ENCODE measurements at regions not wholly inside any gene's neighbourhood (a gene's known extent, or its start where the extent isn't known, plus 50 kb on each side); places are given as distances from the start of the nearest gene placed in this dataset.

GRCh38 chr2:122977580-122977979 is 1047.5 kb upstream of the CNTNAP5 start:
- TF ChIP-seq, protein P1, sequence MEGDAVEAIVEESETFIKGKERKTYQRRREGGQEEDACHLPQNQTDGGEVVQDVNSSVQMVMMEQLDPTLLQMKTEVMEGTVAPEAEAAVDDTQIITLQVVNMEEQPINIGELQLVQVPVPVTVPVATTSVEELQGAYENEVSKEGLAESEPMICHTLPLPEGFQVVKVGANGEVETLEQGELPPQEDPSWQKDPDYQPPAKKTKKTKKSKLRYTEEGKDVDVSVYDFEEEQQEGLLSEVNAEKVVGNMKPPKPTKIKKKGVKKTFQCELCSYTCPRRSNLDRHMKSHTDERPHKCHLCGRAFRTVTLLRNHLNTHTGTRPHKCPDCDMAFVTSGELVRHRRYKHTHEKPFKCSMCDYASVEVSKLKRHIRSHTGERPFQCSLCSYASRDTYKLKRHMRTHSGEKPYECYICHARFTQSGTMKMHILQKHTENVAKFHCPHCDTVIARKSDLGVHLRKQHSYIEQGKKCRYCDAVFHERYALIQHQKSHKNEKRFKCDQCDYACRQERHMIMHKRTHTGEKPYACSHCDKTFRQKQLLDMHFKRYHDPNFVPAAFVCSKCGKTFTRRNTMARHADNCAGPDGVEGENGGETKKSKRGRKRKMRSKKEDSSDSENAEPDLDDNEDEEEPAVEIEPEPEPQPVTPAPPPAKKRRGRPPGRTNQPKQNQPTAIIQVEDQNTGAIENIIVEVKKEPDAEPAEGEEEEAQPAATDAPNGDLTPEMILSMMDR (IDR thresholded peaks at IDR 0.05; ENCODE audit: insufficient read depth, low read length, poor library complexity, severe bottlenecking) = no peak
- no peak overlapping the region for H3K4me3 ChIP-seq (ENCODE audit: low read depth, low read length)
- no peak for DNase-seq (ENCODE audit: low read depth)
- no peaks in the 10 kb centered on the region for H3K36me3 ChIP-seq (ENCODE audit: control insufficient read depth, insufficient read depth, low read length)
- no peaks in the 10 kb centered on the region for H3K27me3 ChIP-seq (ENCODE audit: control insufficient read depth, insufficient read depth, low read length)

GRCh38 chr2:122980671-122981070 is 1044.4 kb upstream of the CNTNAP5 start:
- no peak for DNase-seq (ENCODE audit: low read depth)
- no peaks in the 10 kb centered on the region for H3K36me3 ChIP-seq (ENCODE audit: control insufficient read depth, insufficient read depth, low read length)
- TF ChIP-seq, protein P1 (IDR thresholded peaks at IDR 0.05; ENCODE audit: insufficient read depth, low read length, poor library complexity, severe bottlenecking) = no peak
- H3K27me3 ChIP-seq (ENCODE audit: control insufficient read depth, insufficient read depth, low read length) = no peaks in the 10 kb centered on the region
- no peak overlapping the region for H3K4me3 ChIP-seq (ENCODE audit: low read depth, low read length)

GRCh38 chr2:122982936-122983335 is 1042.2 kb upstream of the CNTNAP5 start:
- Histone ChIP-seq H3K36me3 (ENCODE audit: control insufficient read depth, insufficient read depth, low read length) (no peaks in the 10 kb centered on the region), H3K4me3 (ENCODE audit: low read depth, low read length) (no peak overlapping the region), H3K27me3 (ENCODE audit: control insufficient read depth, insufficient read depth, low read length) (no peaks in the 10 kb centered on the region)
- TF ChIP-seq, protein P1 (IDR thresholded peaks at IDR 0.05; ENCODE audit: insufficient read depth, low read length, poor library complexity, severe bottlenecking) = no peak
- no peak for DNase-seq (ENCODE audit: low read depth)

GRCh38 chr2:122988395-122989221 is 1036.5 kb upstream of the CNTNAP5 start:
- Histone ChIP-seq H3K4me3 (ENCODE audit: low read depth, low read length) (no peak overlapping the region), H3K27me3 (ENCODE audit: control insufficient read depth, insufficient read depth, low read length) (no peaks in the 10 kb centered on the region), H3K36me3 (ENCODE audit: control insufficient read depth, insufficient read depth, low read length) (no peaks in the 10 kb centered on the region)
- TF ChIP-seq, protein P1 (IDR thresholded peaks at IDR 0.05; ENCODE audit: insufficient read depth, low read length, poor library complexity, severe bottlenecking) = no peak
- DNase-seq (ENCODE audit: low read depth) = no peak

DNA sequence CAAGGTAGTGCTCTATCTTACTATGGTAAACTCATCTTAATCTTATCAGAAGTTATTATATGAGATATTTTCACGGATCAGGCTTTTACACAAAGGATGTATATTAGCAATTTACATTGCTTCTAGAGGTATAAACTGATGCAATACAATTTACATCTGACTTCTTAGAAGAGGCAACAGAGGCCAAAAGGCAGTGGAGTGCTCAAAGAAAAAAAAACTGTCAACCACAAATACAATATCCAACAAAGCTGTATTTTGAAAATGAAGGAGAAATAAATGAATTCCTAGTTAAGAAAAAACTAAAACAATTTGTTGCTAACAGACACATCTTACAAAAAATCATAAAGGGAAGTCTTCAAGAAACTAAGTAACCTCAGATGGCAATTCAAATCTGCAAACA is 1031.5 kb upstream of the CNTNAP5 start:
- TF ChIP-seq, protein P1 (IDR thresholded peaks at IDR 0.05; ENCODE audit: insufficient read depth, low read length, poor library complexity, severe bottlenecking) = no peak
- no peaks in the 10 kb centered on the region for H3K36me3 ChIP-seq (ENCODE audit: control insufficient read depth, insufficient read depth, low read length)
- H3K4me3 ChIP-seq (ENCODE audit: low read depth, low read length) = no peak overlapping the region
- no peaks in the 10 kb centered on the region for H3K27me3 ChIP-seq (ENCODE audit: control insufficient read depth, insufficient read depth, low read length)
- DNase-seq (ENCODE audit: low read depth) = no peak

DNA sequence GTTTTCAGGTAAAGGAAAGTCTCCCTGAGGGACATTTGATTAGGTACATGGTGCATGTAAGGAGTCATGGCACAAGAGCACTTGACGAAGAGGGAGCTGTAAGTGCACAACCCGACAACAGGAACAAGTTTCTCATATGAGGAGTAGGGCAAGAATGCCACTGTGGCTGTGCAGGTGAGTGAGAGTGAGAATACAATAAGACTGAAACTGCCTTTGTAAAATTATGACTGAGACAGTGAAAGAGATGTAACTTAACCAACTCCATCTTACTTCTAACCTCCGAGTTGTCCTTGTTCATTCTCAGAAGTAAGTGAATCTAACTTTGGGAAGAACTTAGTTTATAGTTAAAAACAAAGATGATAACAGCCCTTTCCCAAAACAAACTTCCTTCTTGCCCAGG is 1025.8 kb upstream of the CNTNAP5 start:
- TF ChIP-seq, protein P1 (IDR thresholded peaks at IDR 0.05; ENCODE audit: insufficient read depth, low read length, poor library complexity, severe bottlenecking) = no peak
- Histone ChIP-seq H3K4me3 (ENCODE audit: low read depth, low read length) (no peak overlapping the region), H3K27me3 (ENCODE audit: control insufficient read depth, insufficient read depth, low read length) (no peaks in the 10 kb centered on the region), H3K36me3 (ENCODE audit: control insufficient read depth, insufficient read depth, low read length) (no peaks in the 10 kb centered on the region)
- DNase-seq (ENCODE audit: low read depth) = no peak
